ENCODE measurements at regions not wholly inside any gene's neighbourhood (a gene's known extent, or its start where the extent isn't known, plus 50 kb on each side); places are given as distances from the start of the nearest gene placed in this dataset.

DNA sequence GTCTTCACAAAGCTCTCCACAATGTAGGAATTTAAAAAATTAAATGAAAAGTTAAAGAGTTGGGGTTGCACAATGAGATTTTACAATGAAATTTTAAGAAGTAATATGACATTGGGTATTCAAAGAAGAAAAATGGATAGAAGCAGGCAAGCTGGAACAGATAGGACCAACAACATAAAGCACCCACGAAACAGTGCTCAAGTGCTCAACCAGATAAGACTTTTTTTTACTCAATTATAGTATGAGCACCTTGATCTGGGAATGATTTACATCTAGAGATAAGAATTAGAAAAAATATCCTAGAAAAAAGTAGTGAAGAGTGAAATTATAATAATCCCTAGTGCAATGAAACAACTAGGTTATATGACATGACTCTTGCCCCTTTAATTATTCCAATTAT lies 1670.1 kb upstream of the ACO1 start:
- Histone ChIP-seq H3K79me2 (ENCODE audit: insufficient read depth, low read length) (no peaks in the 10 kb centered on the region), H3K4me1 (ENCODE audit: insufficient read depth, low read length) (peaks cover 9% of the 10 kb centered on the region), H3K27ac (ENCODE audit: extremely low read length, insufficient read depth, low read length) (no peak overlapping the region), H3K9ac (ENCODE audit: insufficient read depth, low read depth, low read length) (no peak overlapping the region), H2AFZ (ENCODE audit: low read length) (no peak overlapping the region), H3K9me3 (ENCODE audit: low read length) (no peaks in the 10 kb centered on the region), H3K4me2 (ENCODE audit: low read depth, low read length) (no peak overlapping the region), H3K4me3 (replicated peaks in 1 of 3; ENCODE audit: insufficient read depth in 1 of 3, low read depth in 2 of 3, low read length in 3 of 3) (no peak overlapping the region), H3K36me3 (replicated peaks in 1 of 2; ENCODE audit: control insufficient read depth in 1 of 2, insufficient read depth in 2 of 2, low read length in 2 of 2) (no peaks in the 10 kb centered on the region), H4K20me1 (ENCODE audit: insufficient read depth, low read length) (no peaks in the 10 kb centered on the region), H3K27me3 (ENCODE audit: control insufficient read depth in 1 of 2, insufficient read depth in 2 of 2, low read length in 2 of 2) (no peaks in the 10 kb centered on the region)
- in situ Hi-C loops (cut with HindIII; ENCODE audit: extremely low pct_ligation_motif_present, low pct_unique_long_range_greater_than_20kb) = no loop called here
- 11% methylated on average over 1 of the region's 1 CpG for WGBS (ENCODE audit: low lambda C conversion rate)
- TF ChIP-seq KLF12 (CRISPR knock-in tag; IDR thresholded peaks at IDR 0.05; ENCODE audit: borderline replicate concordance) (no peak), FOXC1 (CRISPR knock-in tag; IDR thresholded peaks at IDR 0.05; ENCODE audit: borderline replicate concordance) (no peak), PAWR (CRISPR knock-in tag; IDR thresholded peaks at IDR 0.05; ENCODE audit: borderline replicate concordance) (no peak), FOXK2 (IDR thresholded peaks at IDR 0.05) (no peak), EED (CRISPR knock-in tag; IDR thresholded peaks at IDR 0.05) (no peak)
- TF ChIP-seq, protein P1, sequence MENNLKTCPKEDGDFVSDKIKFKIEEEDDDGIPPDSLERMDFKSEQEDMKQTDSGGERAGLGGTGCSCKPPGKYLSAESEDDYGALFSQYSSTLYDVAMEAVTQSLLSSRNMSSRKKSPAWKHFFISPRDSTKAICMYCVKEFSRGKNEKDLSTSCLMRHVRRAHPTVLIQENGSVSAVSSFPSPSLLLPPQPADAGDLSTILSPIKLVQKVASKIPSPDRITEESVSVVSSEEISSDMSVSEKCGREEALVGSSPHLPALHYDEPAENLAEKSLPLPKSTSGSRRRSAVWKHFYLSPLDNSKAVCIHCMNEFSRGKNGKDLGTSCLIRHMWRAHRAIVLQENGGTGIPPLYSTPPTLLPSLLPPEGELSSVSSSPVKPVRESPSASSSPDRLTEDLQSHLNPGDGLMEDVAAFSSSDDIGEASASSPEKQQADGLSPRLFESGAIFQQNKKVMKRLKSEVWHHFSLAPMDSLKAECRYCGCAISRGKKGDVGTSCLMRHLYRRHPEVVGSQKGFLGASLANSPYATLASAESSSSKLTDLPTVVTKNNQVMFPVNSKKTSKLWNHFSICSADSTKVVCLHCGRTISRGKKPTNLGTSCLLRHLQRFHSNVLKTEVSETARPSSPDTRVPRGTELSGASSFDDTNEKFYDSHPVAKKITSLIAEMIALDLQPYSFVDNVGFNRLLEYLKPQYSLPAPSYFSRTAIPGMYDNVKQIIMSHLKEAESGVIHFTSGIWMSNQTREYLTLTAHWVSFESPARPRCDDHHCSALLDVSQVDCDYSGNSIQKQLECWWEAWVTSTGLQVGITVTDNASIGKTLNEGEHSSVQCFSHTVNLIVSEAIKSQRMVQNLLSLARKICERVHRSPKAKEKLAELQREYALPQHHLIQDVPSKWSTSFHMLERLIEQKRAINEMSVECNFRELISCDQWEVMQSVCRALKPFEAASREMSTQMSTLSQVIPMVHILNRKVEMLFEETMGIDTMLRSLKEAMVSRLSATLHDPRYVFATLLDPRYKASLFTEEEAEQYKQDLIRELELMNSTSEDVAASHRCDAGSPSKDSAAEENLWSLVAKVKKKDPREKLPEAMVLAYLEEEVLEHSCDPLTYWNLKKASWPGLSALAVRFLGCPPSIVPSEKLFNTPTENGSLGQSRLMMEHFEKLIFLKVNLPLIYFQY (CRISPR knock-in tag; IDR thresholded peaks at IDR 0.05; ENCODE audit: borderline replicate concordance) = no peak
- POLR2A ChIA-PET = no interaction called here
- CTCF ChIA-PET (ENCODE audit: low intra/inter-chr PET ratio, low total read pairs) = no interaction called here
- intact Hi-C loops (cut with micrococcal nuclease; ENCODE audit: unreplicated experiment) = no loop called here
- FAIRE-seq = no peak
- BruUV-seq (replicated peaks) = no TSS peak
- DNase-seq (ENCODE audit: low spot score) = no peak
- no peak for ATAC-seq

DNA sequence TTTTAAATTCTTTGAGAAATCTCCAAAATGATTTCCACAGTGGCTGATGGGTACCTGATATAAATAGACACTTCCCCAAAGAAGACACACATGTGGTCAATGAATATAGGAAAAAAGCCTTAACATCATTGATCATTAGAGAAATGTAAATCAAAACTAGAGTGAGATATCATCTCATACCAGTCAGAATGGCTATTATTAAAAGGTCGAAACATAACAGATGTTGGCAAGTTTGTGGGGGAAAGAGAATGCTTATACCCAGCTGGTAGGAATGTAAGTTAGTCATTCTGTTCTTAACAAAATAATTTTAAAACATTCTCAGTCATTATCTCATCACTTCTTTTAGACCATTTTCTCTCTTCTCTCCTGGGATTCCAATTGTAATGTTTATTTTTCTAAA lies 1666.0 kb upstream of the ACO1 start:
- ATAC-seq = no peak
- in situ Hi-C loops (cut with HindIII; ENCODE audit: extremely low pct_ligation_motif_present, low pct_unique_long_range_greater_than_20kb) (no loop called here), intact Hi-C loops (cut with micrococcal nuclease; ENCODE audit: unreplicated experiment) (no loop called here)
- no peaks in the 10 kb centered on the region for H3K36me3 ChIP-seq (replicated peaks in 1 of 2; ENCODE audit: control insufficient read depth in 1 of 2, insufficient read depth in 2 of 2, low read length in 2 of 2)
- no peak for FAIRE-seq
- no peak overlapping the region for H3K9ac ChIP-seq (ENCODE audit: insufficient read depth, low read depth, low read length)
- ChIA-PET CTCF (ENCODE audit: low intra/inter-chr PET ratio, low total read pairs) (no interaction called here), POLR2A (no interaction called here)
- BruUV-seq (replicated peaks) = no TSS peak
- no peak overlapping the region for H2AFZ ChIP-seq (ENCODE audit: low read length)
- H3K9me3 ChIP-seq (ENCODE audit: low read length) = no peaks in the 10 kb centered on the region
- no peaks in the 10 kb centered on the region for H3K4me1 ChIP-seq (ENCODE audit: insufficient read depth, low read length)
- 25% methylated on average over 1 of the region's 1 CpG for WGBS (ENCODE audit: low lambda C conversion rate)
- H3K4me3 ChIP-seq (replicated peaks in 1 of 3; ENCODE audit: insufficient read depth in 1 of 3, low read depth in 2 of 3, low read length in 3 of 3) = no peak overlapping the region
- no peaks in the 10 kb centered on the region for H3K79me2 ChIP-seq (ENCODE audit: insufficient read depth, low read length)
- H3K27me3 ChIP-seq (ENCODE audit: control insufficient read depth in 1 of 2, insufficient read depth in 2 of 2, low read length in 2 of 2) = no peaks in the 10 kb centered on the region
- H3K4me2 ChIP-seq (ENCODE audit: low read depth, low read length) = no peak overlapping the region
- H4K20me1 ChIP-seq (ENCODE audit: insufficient read depth, low read length) = no peaks in the 10 kb centered on the region
- H3K27ac ChIP-seq (ENCODE audit: extremely low read length, insufficient read depth, low read length) = no peak overlapping the region
- no peak for DNase-seq (ENCODE audit: low spot score)
- TF ChIP-seq TBL1XR1 (IDR thresholded peaks at IDR 0.05; ENCODE audit: borderline replicate concordance, low read length, partially characterized antibody) = no peak
- TF ChIP-seq, protein P2, sequence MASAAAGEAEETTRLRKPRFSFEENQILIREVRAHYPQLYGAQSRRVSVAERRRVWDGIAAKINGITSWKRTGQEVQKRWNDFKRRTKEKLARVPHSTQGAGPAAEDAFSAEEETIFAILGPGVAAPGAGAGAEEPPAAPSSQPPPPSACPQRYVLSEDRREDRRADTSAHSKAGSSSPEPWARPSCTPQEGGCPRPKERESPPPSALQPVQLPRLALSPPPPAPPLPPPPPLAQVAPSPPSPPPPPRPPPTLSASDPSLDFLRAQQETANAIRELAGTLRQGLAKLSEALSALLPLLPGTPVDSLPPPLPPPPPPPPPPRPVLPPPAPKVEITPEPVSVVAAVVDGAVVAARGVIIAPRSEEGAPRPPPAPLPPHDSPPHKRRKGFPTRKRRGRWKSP (CRISPR knock-in tag; IDR thresholded peaks at IDR 0.05) = no peak
- no peak for TF ChIP-seq ZNF589 (CRISPR knock-in tag; conservative IDR thresholded peaks at IDR 0.05)
- TF ChIP-seq FOXP1 (IDR thresholded peaks at IDR 0.05) = no peak
- no peak for TF ChIP-seq FOXP1 (CRISPR knock-in tag; IDR thresholded peaks at IDR 0.05)
- no peak for TF ChIP-seq ZMAT3 (CRISPR knock-in tag; conservative IDR thresholded peaks at IDR 0.05)
- no peak for TF ChIP-seq POLR2G (IDR thresholded peaks at IDR 0.05; ENCODE audit: low read depth, low read length)
- TF ChIP-seq ZNF75D (CRISPR knock-in tag; IDR thresholded peaks at IDR 0.05; ENCODE audit: borderline replicate concordance) = no peak
- no peak for TF ChIP-seq RBFOX2 (IDR thresholded peaks at IDR 0.05; ENCODE audit: low read depth, low read length)
- no peak for TF ChIP-seq SPEN (CRISPR knock-in tag; IDR thresholded peaks at IDR 0.05; ENCODE audit: low read depth)
- TF ChIP-seq NCOR1 (IDR thresholded peaks at IDR 0.05; ENCODE audit: borderline replicate concordance, low read length) = no peak
- TF ChIP-seq HNRNPH1 (optimal IDR thresholded peaks at IDR 0.05; ENCODE audit: low read depth, low read length) = no peak
